ENCODE measurements at regions not wholly inside any gene's neighbourhood (a gene's known extent, or its start where the extent isn't known, plus 50 kb on each side); places are given as distances from the start of the nearest gene placed in this dataset.

- TF ChIP-seq POLR2AphosphoS5 (IDR thresholded peaks at IDR 0.05; ENCODE audit: low read depth, low read length) (no peak), TEAD4 (IDR thresholded peaks at IDR 0.05; ENCODE audit: low read depth, low read length) (no peak), EZH2 (IDR thresholded peaks at IDR 0.05; ENCODE audit: low read depth, low read length, severe bottlenecking) (no peak), CTCF (IDR thresholded peaks at IDR 0.05; ENCODE audit: control extremely low read depth in 1 of 3, insufficient read depth in 1 of 3, low read depth in 1 of 3, low read length in 3 of 3) (no peak), FOSL1 (IDR thresholded peaks at IDR 0.05; ENCODE audit: insufficient read depth, low read depth, low read length) (no peak), BRCA1 (IDR thresholded peaks at IDR 0.05; ENCODE audit: low read depth, low read length) (no peak), CBX8 (IDR thresholded peaks at IDR 0.05; ENCODE audit: borderline replicate concordance, low read depth, low read length) (no peak), RFX5 (IDR thresholded peaks at IDR 0.05; ENCODE audit: borderline replicate concordance, low read depth, low read length) (no peak), POLR2A (IDR thresholded peaks at IDR 0.05; ENCODE audit: control extremely low read depth in 1 of 2, low read depth in 2 of 2, low read length in 2 of 2) (no peak), CREB1 (IDR thresholded peaks at IDR 0.05) (no peak), RAD21 (IDR thresholded peaks at IDR 0.05 in 1 of 2, conservative IDR thresholded peaks at IDR 0.05 in 1 of 2; ENCODE audit: low read depth in 2 of 2, low read length in 2 of 2) (no peak), GTF2F1 (IDR thresholded peaks at IDR 0.05; ENCODE audit: borderline replicate concordance, low read depth, low read length) (no peak), SIN3A (conservative IDR thresholded peaks at IDR 0.05 in 1 of 2, IDR thresholded peaks at IDR 0.05 in 1 of 2; ENCODE audit: low read depth in 1 of 2, low read length in 2 of 2) (no peak)
Measured at GRCh38 chr7:136551618-136552017, 316.8 kb upstream of the CHRM2 start.
